Head of caudate nucleus (tissue), 42 donors: ENCODE measurements at regions not wholly inside any gene's neighbourhood (a gene's known extent, or its start where the extent isn't known, plus 50 kb on each side); places are given as distances from the start of the nearest gene placed in this dataset.

Source experiments
- DNase-seq, 42 donors: peaks; one replicate each; pipeline versions ENCODE4 v3.0.0 to v3.0.0-alpha.2; 2020 to 2021; ENCODE audit warnings: mixed read lengths in 7 of 42
- intact Hi-C: fragments of 100-400 bp; cut with DNase I; formaldehyde crosslinking; loops from one replicate; pipeline ENCODE4 v1.15.0; 2022

GRCh38 chr7:80082213-80082612 lies 52.4 kb upstream of the GNAI1 start:
- intact Hi-C loops, result loop anchor here (10.0 kb wide), 1 partner anchor 313 kb away; no protein-coding TSS in a partner anchor
- DNase-seq, result no peak

- DNase-seq, result peak in 2 of 42 donors; percentile 11 to 51
- intact Hi-C loops, result no loop called here
Observed at GRCh38 chr7:80078886-80079285, 55.7 kb upstream of the GNAI1 start.

- DNase-seq, result peak in 5 of 42 donors; percentile 3 to 45 (median 8)
- intact Hi-C loops, result no loop called here
Observed at GRCh38 chr7:80078159-80078731, 56.4 kb upstream of the GNAI1 start.

GRCh38 chr7:80070391-80070790 lies 64.2 kb upstream of the GNAI1 start:
- intact Hi-C loops, result no loop called here
- no peak for DNase-seq

- intact Hi-C loops, result loop anchor here (10.0 kb wide), 1 partner anchor 388 kb away; no protein-coding TSS in a partner anchor
- DNase-seq, result no peak
Observed at GRCh38 chr7:80066639-80067038, 68.0 kb upstream of the GNAI1 start.

- intact Hi-C loops, result loop anchor here (5.0 to 10.0 kb wide), 2 partner anchors 223 to 391 kb away; no protein-coding TSS in a partner anchor
- no peak for DNase-seq
Observed at GRCh38 chr7:80063834-80064233, 70.8 kb upstream of the GNAI1 start.

- peak in 1 of 42 donors; percentile 7 for DNase-seq
- intact Hi-C loops, result loop anchor here (5.0 to 10.0 kb wide), 2 partner anchors 227 to 394 kb away; no protein-coding TSS in a partner anchor
Observed at GRCh38 chr7:80060218-80060806, 74.3 kb upstream of the GNAI1 start.

- no peak for DNase-seq
Observed at GRCh38 chr7:80057488-80057887, 77.1 kb upstream of the GNAI1 start.

GRCh38 chr7:80054356-80054755 lies 80.3 kb upstream of the GNAI1 start:
- intact Hi-C loops, result no loop called here
- DNase-seq, result no peak

More at GRCh38 chr7:80057488-80057887, 77.1 kb upstream of the GNAI1 start:
- intact Hi-C loops, result no loop called here

GRCh38 chr7:80053124-80053523 lies 81.5 kb upstream of the GNAI1 start:
- DNase-seq, result no peak

GRCh38 chr7:80047856-80048459 lies 86.7 kb upstream of the GNAI1 start:
- intact Hi-C loops, result no loop called here
- DNase-seq, result no peak

More at GRCh38 chr7:80053124-80053523, 81.5 kb upstream of the GNAI1 start:
- intact Hi-C loops, result no loop called here

- intact Hi-C loops, result no loop called here
- DNase-seq, result no peak
Observed at GRCh38 chr7:80047032-80047431, 87.6 kb upstream of the GNAI1 start.

GRCh38 chr7:80044796-80045195 lies 89.8 kb upstream of the GNAI1 start:
- intact Hi-C loops, result no loop called here
- no peak for DNase-seq

GRCh38 chr7:80040752-80041151 lies 93.9 kb upstream of the GNAI1 start:
- intact Hi-C loops, result no loop called here
- no peak for DNase-seq

GRCh38 chr7:80040335-80040734 lies 94.3 kb upstream of the GNAI1 start:
- DNase-seq, result no peak
- intact Hi-C loops, result no loop called here

- no peak for DNase-seq
- intact Hi-C loops, result no loop called here
Observed at GRCh38 chr7:80039251-80039884, 95.3 kb upstream of the GNAI1 start.

- intact Hi-C loops, result no loop called here
- DNase-seq, result no peak
Observed at GRCh38 chr7:80037689-80038088, 96.9 kb upstream of the GNAI1 start.

GRCh38 chr7:80036107-80036506 lies 98.5 kb upstream of the GNAI1 start:
- intact Hi-C loops, result no loop called here
- DNase-seq, result no peak

- intact Hi-C loops, result no loop called here
- DNase-seq, result no peak
Observed at GRCh38 chr7:80028717-80029116, 105.9 kb upstream of the GNAI1 start.

- intact Hi-C loops, result no loop called here
- DNase-seq, result no peak
Observed at GRCh38 chr7:80027611-80028173, 106.9 kb upstream of the GNAI1 start.
